HG02798 (cell line): ENCODE measurements at regions not wholly inside any gene's neighbourhood (a gene's known extent, or its start where the extent isn't known, plus 50 kb on each side); places are given as distances from the start of the nearest gene placed in this dataset.
"Not testable (repeated sequence)": the region's sequence is repeated elsewhere in the genome, so short reads cannot be mapped to it uniquely, and the experiment has no call there.

Source experiments
- ATAC-seq: cut with Tn5 transposase; IDR thresholded peaks from one replicate; pipeline ENCODE4 v1.9.1; 2021; ENCODE audit warnings: mild to moderate bottlenecking; ENCODE audit not compliant: unreplicated experiment, poor library complexity

DNA sequence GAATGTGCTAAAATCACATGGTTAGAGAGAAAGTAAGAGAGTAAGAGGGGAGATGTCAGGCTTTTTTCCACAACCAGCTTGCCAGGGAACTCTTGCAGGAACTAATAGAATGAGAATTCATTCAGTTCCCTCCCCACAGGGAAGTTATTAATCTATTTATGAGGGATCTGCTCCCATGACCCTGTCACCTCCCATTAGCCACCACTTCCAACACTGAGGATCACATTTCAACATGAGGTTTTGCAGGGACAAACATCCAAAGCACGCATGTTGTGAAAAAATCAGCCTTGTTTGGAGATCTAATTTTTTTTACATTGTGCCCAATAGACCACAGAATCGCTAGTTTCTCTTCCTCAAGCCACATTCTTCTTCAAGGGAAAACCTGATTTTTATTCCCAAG, 904.0 kb downstream of the TBL1XR1 start:
- no peak for ATAC-seq

DNA sequence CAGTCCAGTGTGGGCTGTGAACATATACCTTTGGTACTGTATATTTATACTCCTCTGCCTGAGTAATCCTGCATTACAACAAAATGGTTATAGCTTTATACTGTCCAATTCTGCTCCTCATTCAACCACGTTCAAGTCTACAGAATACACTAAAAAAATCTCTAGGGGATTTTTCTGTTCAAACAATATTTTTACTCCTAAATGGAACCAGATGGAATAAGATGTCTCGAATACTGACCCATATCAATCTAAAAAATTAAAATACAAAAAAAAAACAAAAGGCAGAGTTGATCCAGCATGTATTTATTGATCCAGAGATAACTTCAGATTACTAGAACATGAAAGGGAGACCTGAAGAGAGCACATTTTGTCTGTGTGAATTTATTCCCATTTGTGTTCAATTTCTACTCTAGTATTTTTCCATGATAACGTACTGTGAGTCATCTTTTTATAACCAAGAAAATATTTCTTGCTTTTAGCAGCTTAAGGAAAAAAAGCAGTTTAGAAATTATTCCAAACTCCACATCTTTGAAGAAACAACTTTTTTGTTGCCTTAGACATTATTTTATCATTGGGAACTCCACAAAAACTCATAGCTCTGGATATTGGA, 910.7 kb downstream of the TBL1XR1 start:
- no peak for ATAC-seq

DNA sequence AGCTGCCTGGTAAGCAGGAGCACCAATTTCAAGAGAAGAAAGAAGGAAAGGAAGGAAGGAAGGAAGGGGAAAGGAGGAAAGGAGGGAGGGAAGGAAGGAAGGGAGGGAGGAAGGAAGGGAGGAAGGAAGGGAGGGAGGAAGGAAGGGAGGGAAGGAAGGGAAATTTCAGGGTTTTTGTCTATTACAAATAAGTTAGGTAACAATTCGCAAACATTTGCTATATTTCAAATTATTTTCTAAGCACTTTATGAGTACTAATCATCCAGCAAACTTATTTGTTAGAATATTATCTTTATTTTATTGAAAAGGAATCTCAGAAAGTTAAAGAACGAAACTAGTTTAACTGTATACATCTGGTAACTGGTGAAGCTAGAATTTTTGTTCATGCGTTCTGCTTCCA, 921.7 kb downstream of the TBL1XR1 start:
- ATAC-seq = no peak

DNA sequence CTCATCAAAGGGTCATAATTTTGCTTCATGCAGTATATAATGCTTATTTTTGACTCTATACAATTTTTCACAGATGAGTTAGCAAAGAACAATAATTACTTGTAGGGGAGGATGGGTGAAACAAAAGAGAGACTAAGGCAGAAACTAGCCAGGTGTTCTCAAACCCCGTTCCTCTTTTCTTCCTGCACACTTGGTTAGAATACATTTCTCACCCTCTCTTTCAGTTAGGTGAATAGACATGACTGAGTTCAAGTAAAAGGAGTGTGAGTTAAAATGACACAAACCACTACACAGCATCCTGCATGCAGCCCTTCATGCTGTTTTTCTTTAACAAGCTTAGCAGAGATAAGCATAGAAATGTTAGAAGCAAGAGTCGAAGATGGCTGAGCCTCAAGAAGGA, 922.2 kb downstream of the TBL1XR1 start:
- ATAC-seq = no peak

DNA sequence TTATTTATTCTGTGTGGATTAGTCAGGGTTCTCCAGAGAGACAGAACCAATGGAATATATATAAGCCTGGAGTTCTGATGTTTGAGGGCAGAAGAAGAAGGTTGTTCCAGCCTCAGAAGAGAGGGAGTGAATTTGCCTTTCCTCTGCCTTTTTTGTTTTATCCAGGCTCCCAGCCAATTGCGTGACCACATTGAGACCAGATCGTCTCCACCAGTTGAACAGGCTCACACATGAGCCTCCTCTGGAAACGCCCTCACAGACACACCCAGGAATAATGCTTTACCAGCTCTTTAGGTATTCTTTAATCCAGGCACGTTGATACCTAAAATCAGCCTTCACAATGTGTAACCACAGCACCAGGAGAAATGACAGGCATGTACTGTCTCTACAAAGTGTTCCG, 923.1 kb downstream of the TBL1XR1 start:
- ATAC-seq = no peak

DNA sequence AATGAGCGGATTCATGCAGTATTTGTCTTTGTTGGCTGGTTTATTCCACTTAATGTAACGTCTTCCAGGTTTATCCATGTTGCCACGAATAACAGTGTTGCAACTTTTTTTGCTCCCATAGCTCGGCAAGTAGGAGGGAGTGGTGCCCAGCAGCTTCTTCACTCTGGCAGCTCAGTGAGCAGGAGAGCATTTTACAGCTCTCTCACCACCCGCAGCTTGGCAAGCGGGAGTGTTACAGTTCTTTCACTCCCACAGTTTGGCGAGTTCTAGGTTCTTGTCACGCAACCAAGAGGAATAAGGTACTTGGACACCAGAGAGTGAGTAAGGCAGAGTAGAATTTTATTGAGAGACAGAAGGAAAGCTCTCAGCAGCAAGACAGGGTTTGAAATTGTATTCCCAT, 935.2 kb downstream of the TBL1XR1 start:
- ATAC-seq = no peak

DNA sequence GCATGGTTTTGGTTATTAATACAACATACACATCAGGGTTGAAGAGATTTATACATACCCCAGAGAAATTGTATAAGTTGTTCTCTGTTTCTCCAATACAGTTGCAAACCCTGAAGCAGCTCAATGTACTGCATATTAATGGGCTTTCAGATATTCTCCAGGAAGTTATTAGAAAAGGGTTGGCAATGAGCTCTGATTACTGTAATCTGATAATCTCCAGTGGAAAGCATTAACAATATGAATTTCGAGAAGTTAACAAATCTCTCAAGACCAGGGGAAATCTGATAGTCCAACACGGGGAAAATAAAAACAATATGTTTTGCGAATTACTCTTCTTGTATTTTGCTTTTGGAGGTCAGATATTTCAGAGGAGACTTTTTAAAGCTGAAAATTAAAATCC, 950.1 kb downstream of the TBL1XR1 start:
- no peak for ATAC-seq

DNA sequence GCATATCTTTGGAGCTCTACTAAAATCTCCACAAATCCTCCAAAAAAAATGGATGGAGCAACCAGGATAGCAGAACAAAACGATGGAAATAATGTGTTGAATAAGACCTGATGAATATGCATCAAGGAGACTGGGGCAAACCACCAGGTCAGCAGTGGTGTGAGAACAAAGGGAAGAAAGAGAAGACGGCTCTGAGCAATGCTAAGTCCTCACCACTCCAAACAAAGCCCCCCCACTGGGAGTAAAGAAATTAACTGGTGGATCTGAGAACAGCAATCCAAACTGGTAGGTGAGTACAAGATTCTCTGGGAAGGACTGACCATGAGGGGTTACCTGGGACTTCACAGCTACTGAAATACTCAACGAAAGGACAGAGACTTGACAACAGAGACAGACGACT, 977.3 kb downstream of the TBL1XR1 start:
- no peak for ATAC-seq

DNA sequence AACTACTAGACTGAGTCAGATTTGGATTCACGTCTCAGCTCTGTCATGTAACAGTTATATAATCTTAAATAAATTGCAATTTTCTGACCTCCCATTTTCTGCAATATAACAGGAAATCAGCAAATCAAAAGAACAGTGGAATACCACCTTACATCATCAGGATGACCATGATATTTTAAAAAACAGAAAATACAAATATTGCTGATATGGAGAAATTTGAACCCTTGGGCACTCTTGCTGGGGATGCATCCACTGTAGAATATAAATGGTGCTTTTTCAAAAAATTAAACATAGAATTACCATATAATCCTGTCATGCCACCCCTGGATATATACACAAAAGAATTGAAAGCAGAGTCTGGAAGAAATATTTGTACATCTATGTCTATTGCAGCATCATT, 982.5 kb downstream of the TBL1XR1 start:
- no peak for ATAC-seq

DNA sequence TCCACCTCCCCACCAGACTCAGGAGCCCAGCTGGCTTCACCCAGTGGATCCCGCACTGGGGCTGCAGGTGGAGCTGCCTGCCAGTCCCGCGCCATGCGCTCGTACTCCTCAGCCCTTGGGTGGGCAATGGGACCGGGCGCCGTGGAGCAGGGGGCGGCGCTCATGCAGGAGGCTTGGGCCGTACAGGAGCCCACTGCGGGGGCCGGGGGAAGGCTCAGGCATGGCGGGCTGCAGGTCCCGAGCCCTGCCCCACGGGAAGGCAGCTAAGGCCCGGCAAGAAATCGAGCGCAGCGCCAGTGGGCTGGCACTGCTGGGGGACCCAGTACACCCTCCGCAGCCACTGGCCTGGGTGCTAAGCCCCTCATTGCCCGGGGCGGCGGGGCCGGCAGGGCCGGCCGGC, 984.0 kb downstream of the TBL1XR1 start:
- not testable (repeated sequence) for ATAC-seq

DNA sequence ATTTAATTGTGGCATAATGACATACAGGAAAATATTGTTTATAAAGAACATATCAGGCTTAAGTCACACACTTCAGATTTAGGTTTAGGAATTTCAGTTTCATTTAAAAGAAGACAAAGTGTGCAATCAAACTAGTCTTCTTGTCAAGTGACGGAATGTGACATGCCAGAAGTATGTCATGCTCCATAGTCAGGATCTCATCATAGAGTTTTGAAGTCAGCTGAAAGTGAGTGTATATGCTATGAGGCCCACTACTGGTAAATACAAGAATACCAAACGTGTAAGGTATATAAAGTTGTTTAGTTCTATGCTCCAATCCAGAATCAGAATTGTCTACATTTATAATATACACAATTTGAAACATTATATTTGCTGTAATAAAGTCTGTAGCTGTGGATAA, 988.4 kb downstream of the TBL1XR1 start:
- ATAC-seq = no peak

DNA sequence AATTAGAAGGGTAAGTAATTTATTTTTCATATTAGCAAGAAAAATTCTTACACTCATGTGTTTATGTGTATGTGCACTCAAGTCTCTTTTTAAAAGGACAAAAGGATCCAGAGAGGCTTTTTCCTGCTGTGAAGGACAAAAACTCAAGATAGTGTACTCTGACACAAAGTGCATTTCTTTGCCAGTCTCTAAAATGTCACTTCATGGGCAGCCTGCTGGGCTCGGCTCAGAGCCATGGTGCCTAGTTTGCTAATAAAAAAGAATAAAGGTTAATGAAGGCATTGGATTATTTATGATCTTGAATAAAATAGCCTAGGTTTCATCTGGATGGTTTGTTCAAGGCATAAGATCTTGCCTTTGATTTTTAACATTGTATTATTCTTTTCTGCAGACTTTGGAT, 989.0 kb downstream of the TBL1XR1 start:
- ATAC-seq = no peak

DNA sequence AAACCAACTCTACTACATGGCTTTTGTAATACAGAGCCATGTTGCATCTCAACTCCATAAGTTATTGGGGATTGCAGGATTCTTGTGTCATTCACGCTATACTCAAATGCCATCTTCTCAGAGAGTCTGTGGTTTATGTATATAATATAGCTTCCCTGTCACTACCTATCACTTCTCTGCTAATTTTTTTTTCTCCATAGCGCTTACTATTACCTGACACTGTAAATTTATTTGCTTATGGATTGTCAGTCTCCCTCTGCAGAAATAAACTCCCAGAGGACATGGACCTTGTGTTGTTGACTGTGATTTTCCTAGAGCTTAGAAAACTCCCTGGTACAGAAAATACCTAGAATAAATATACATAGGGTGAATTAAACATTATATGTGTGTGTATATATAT, 990.5 kb downstream of the TBL1XR1 start:
- ATAC-seq = no peak

DNA sequence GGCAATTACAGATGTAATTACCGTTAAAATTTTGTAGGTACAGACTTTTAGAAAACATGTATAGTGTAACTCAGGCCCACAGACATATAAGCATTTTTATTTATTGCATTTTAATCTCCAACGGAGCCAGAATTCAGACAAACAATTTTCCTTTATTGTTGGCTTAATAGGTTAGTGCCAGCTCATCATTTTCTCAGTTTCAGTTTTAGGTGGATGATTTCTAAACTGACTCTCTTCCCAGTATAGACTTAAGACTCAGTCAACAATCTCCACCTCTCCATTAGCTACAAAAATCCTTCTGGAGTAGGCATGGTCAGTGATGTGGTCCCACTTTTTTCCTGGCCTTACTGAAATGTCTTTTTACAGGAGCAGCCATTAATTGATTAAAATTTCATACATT, 994.6 kb downstream of the TBL1XR1 start:
- no peak for ATAC-seq

DNA sequence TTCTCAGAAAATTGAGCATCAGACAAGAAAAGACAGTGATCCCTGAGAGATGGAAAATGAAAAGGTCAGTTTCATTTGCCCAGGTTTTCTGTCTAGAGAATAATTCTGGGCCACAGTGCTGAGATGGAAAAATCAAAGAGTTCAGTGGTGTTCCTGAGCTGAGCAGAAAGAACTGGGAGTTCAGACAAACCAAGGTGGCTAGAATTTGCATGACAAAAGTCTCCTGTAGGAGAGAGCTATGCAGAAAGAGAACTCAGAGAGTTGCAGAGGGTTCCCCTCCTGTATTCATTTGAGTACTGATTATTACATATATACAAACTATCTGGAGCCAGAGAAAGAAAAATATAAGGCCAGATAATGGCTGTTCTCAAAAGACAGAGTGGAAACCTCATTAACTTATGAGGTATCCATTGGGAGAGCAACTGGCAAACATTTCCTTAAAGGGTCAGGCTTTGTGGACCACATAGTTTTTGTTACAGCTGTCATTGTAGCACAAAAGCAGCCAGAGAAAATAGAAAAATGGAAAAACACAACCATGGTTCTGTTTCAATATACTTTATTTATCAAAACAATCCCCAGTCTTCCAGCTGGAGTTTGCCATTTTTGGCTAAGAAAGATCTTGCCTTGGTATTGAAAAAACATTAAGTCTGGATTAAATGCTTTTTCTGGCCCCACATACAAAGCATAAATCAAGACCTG, 1004.1 kb downstream of the TBL1XR1 start:
- no peak for ATAC-seq

DNA sequence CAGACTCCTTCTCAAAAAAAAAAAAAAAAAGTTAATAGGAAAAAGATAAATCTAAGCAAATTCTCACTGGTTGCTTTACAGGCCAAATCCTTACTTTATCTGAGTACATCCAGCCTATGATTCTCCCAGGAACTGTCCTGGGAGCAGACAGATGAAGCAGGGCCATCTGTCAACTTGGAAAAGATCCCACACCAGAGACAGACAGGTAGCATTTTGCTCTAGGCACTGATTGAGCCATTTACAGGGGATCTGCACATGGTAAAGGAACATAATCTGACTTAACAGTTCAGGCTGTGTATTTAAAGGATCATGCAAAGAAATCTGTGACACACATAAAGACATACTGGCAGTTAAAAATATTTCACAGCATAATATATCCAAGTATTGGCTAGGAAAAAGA, 1006.5 kb downstream of the TBL1XR1 start:
- ATAC-seq = no peak

DNA sequence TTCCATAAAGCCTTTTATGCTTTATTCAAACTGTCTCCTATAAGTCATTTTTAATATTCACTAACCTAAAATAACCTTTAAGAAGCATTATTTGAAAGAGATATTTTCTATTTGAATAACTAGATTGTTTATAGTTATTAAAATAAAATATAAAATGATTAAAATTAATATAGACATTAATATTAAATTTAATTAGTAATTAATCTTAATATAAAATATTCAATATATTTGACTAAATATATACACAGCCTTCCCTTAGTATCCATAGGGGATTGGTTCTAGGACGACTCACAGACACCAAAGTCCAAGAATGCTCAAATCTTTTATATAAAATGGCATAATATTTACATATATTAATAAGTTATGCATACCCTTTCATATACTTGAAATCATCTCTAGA, 1014.1 kb downstream of the TBL1XR1 start:
- ATAC-seq = no peak

DNA sequence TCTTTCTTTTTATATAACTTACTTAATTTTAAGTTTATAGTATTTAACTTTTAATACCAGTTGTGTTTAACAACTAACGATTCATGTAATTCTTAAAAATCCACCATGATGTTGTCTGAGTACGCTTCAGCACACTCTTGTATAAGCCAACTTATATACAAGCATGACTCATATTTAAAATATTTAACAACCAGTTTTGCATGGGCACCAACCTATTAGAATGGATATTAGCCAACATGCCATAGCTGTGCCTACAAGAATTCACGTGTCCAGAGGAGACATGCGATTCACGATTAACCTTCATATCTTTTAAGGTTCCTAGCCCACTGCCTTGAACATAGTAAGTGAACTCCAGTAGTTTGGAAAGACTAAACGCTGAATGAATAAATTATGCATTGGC, 1023.2 kb downstream of the TBL1XR1 start:
- no peak for ATAC-seq

DNA sequence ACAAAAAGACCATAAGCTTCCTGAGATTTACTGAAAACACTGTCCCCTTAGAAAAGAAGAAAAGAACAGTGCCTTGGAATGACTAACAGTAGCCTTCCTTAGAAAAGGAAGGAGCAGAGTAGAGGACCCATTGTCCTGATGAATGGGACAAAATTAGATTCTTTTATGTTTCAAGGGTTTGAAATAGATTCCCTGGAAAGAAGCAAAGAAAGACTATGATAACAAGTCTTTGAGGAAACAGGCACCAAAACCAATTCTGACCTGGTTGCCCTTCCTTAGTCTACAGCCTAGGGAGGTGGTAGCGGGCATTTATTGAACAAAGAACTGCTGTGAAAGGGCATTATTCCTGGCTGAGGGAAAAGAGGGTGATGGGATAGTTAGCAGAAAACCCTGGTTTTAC, 1024.8 kb downstream of the TBL1XR1 start:
- ATAC-seq = no peak

DNA sequence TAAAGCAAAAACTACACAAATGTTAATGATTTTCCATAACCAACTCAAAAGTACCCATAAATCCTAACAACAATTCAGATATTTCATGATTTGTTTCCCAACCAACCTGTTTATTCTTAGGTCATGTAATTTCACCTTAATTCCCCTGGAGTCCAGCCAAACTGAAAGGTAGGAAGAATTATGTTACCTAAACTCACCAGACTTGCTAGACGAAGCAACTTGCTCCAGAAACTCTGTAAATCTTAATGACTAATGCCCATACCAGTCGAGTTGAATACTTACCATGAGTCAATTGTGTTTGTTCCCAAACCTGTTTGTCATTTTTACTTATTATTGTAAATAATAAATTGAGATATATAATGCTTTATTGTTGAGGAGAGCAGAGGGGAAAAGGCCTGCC, 1030.0 kb downstream of the TBL1XR1 start:
- ATAC-seq = no peak

DNA sequence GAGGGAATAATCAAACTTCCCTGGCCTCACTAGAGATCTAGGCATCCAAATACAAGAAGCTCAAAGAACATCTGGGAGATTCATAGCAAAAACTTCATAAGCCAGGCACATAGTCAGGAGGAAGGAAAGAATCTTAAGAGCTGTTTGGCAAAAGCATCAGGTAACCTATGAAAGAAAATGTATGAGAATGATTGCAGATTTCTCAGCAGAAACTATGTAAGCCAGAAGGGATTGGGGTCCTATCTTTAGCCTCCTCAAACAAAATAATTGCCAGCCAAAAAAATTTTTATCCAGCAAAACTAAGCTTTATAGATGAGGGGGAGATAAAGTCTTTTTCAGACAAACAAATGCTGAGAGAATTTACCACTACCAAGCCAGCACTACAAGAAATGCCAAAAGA, 1036.3 kb downstream of the TBL1XR1 start:
- no peak for ATAC-seq

DNA sequence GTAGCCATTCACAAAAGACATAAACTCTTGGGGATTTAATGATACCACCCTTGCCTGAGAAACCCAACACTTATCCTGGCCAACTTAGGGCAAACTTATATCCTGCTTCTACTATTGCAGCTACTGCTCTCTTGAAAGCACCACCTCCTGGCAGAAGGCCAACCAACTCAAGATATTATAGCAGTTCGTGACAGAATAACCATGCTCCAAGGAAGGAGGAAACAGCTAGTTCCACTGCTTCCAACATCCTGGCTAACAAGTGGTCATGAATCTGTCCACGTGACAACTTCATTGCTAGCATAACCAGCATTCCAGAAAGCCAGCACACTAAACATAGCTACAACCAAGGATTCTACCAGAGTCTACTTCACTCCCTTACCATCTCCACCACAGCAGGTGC, 1037.5 kb downstream of the TBL1XR1 start:
- no peak for ATAC-seq
